CD14-positive monocyte (primary cell): ENCODE measurements at regions not wholly inside any gene's neighbourhood (a gene's known extent, or its start where the extent isn't known, plus 50 kb on each side); places are given as distances from the start of the nearest gene placed in this dataset.

Source experiments
- DNase-seq, 3 donors: peaks; one replicate each; pipeline ENCODE4 v3.0.0-alpha.2; 2011 to 2022
- H2AFZ ChIP-seq: 2 replicates; pipeline ENCODE4 v1.6.0; 2012; ENCODE audit warnings: mild to moderate bottlenecking, low read depth, low read length, inconsistent platforms; ENCODE audit not compliant: insufficient read depth, poor library complexity, severe bottlenecking
- H3K27ac ChIP-seq, 2 donors: 1 replicate in 1 of 2; 2 replicates in 1 of 2; pipeline ENCODE4 v1.5.1; 2012 to 2013; ENCODE audit warnings: low read length in 2 of 2, control low read depth in 1 of 2, inconsistent platforms in 1 of 2, low read depth in 1 of 2, mild to moderate bottlenecking in 1 of 2
- H3K27me3 ChIP-seq, 2 donors: one replicate each; pipeline versions ENCODE4 v1.6.0 to v1.6.1; 2011 to 2013; ENCODE audit warnings: low read length in 2 of 2; ENCODE audit not compliant: control insufficient read depth in 2 of 2, insufficient read depth in 2 of 2
- H3K36me3 ChIP-seq, 2 donors: replicated peaks in 1 of 2; 1 replicate in 1 of 2; 2 replicates in 1 of 2; pipeline versions ENCODE4 v1.5.1 to v1.6.1; 2012 to 2013; ENCODE audit warnings: low read length in 2 of 2, control low read depth in 1 of 2, inconsistent platforms in 1 of 2, mild to moderate bottlenecking in 1 of 2; ENCODE audit not compliant: insufficient read depth in 2 of 2, control insufficient read depth in 1 of 2
- H3K4me1 ChIP-seq, 2 donors: 1 replicate in 1 of 2; 2 replicates in 1 of 2; pipeline versions ENCODE4 v1.5.1 to v1.6.1; 2012 to 2013; ENCODE audit warnings: low read length in 2 of 2, control low read depth in 1 of 2, inconsistent platforms in 1 of 2, mild to moderate bottlenecking in 1 of 2, moderate library complexity in 1 of 2; ENCODE audit not compliant: insufficient read depth in 2 of 2, control insufficient read depth in 1 of 2
- H3K4me2 ChIP-seq: replicated peaks from 2 replicates; pipeline ENCODE3; 2012; ENCODE audit warnings: low read length, moderate library complexity, mild to moderate bottlenecking; ENCODE audit not compliant: poor library complexity, severe bottlenecking; ENCODE audit errors: extremely low read depth
- H3K4me3 ChIP-seq, 3 experiments: fragments of 200-600 bp in 1 of 3; sonication (generic) in 1 of 3; replicated peaks in 1 of 3; 1 replicate in 2 of 3; 2 replicates in 1 of 3; pipeline ENCODE4 v1.5.1; 2011 to 2013; ENCODE audit warnings: low read length in 3 of 3, mild to moderate bottlenecking in 3 of 3, control low read depth in 2 of 3, low read depth in 2 of 3, inconsistent platforms in 1 of 3, moderate library complexity in 1 of 3
- H3K79me2 ChIP-seq: 2 replicates; pipeline ENCODE4 v1.6.0; 2012; ENCODE audit warnings: mild to moderate bottlenecking, control low read depth, inconsistent platforms, low read length, moderate library complexity; ENCODE audit not compliant: insufficient read depth
- H3K9ac ChIP-seq: 2 replicates; pipeline ENCODE4 v1.6.0; 2017; ENCODE audit warnings: low read length, mild to moderate bottlenecking; ENCODE audit not compliant: insufficient read depth, poor library complexity, severe bottlenecking
- H3K9me3 ChIP-seq, 2 donors: replicated peaks in 1 of 2; 1 replicate in 1 of 2; 2 replicates in 1 of 2; pipeline versions ENCODE4 v1.5.1 to v1.6.1; 2012 to 2013; ENCODE audit warnings: low read length in 2 of 2, control low read depth in 1 of 2; ENCODE audit not compliant: control insufficient read depth in 1 of 2, insufficient read depth in 1 of 2
- H4K20me1 ChIP-seq: 2 replicates; pipeline ENCODE4 v1.6.0; 2012; ENCODE audit warnings: mild to moderate bottlenecking, low read length, control low read depth, moderate library complexity; ENCODE audit not compliant: insufficient read depth
- H3K27ac Mint-ChIP-seq, 7 donors: one replicate each; pipeline ENCODE4 v1.8.0; 2020; ENCODE audit warnings: mild to moderate bottlenecking in 7 of 7, mixed read lengths in 7 of 7, moderate library complexity in 6 of 7, inconsistent platforms in 2 of 7
- H3K27me3 Mint-ChIP-seq, 3 donors: one replicate each; pipeline ENCODE4 v1.8.0; 2021 to 2022; ENCODE audit warnings: low read depth in 3 of 3, mild to moderate bottlenecking in 3 of 3, mixed read lengths in 3 of 3, moderate library complexity in 3 of 3, inconsistent platforms in 1 of 3
- H3K36me3 Mint-ChIP-seq, 2 donors: one replicate each; pipeline ENCODE4 v1.8.0; 2020; ENCODE audit warnings: mixed read lengths in 2 of 2, inconsistent platforms in 1 of 2, mild to moderate bottlenecking in 1 of 2
- H3K4me1 Mint-ChIP-seq: one replicate; pipeline ENCODE4 v1.8.0; 2020; ENCODE audit warnings: mild to moderate bottlenecking, mixed read lengths
- H3K4me3 Mint-ChIP-seq, 2 donors: one replicate each; pipeline ENCODE4 v1.8.0; 2020; ENCODE audit warnings: mild to moderate bottlenecking in 2 of 2, mixed read lengths in 2 of 2, moderate library complexity in 1 of 2
- H3K9me3 Mint-ChIP-seq, 7 donors: one replicate each; pipeline ENCODE4 v1.8.0; 2020 to 2022; ENCODE audit warnings: mixed read lengths in 7 of 7, mild to moderate bottlenecking in 6 of 7, moderate library complexity in 6 of 7, inconsistent platforms in 2 of 7
- CTCF ChIP-seq: fragments of 200-600 bp; IDR thresholded peaks from one replicate; pipeline ENCODE4 v1.8.0; 2022; ENCODE audit warnings: antibody characterized with exemption, mild to moderate bottlenecking
- WGBS: methylation state at CpG from one replicate; pipeline ENCODE4 v1.1.5; 2013; ENCODE audit warnings: missing lambda C conversion rate; ENCODE audit not compliant: insufficient coverage; 5-methylcytosine and 5-hydroxymethylcytosine counted together
- intact Hi-C, 2 donors: fragments of 100-400 bp; cut with micrococcal nuclease; formaldehyde crosslinking; loops; one replicate each; pipeline versions ENCODE4 v1.15.0 to v1.15.1; 2023

GRCh38 chr1:177423090-177423489 is 252.3 kb downstream of the BRINP2 start:
- H3K27me3 Mint-ChIP-seq: no peaks in the 10 kb centered on the region
- no peak overlapping the region for H3K27ac ChIP-seq
- no peaks in the 10 kb centered on the region for H3K36me3 ChIP-seq
- no peak overlapping the region for H2AFZ ChIP-seq
- H3K4me1 Mint-ChIP-seq: no peaks in the 10 kb centered on the region
- no peak for TF ChIP-seq CTCF
- 53% methylated on average over 2 of the region's 2 CpGs for WGBS
- no peaks in the 10 kb centered on the region for H3K27me3 ChIP-seq
- H3K4me1 ChIP-seq: no peaks in the 10 kb centered on the region
- intact Hi-C loops: no loop called here
- no peak for DNase-seq
- no peaks in the 10 kb centered on the region for H3K79me2 ChIP-seq
- H3K4me3 ChIP-seq: no peak overlapping the region
- H3K27ac Mint-ChIP-seq: no peak overlapping the region
- no peak overlapping the region for H3K9ac ChIP-seq
- no peaks in the 10 kb centered on the region for H4K20me1 ChIP-seq
- H3K9me3 Mint-ChIP-seq: peaks cover 0 to 6% (median 0%) of the 10 kb centered on the region in 7 donors
- H3K4me3 Mint-ChIP-seq: no peak overlapping the region
- H3K36me3 Mint-ChIP-seq: no peaks in the 10 kb centered on the region
- no peaks in the 10 kb centered on the region for H3K9me3 ChIP-seq
- no peak overlapping the region for H3K4me2 ChIP-seq

- H3K79me2 ChIP-seq: no peaks in the 10 kb centered on the region
- DNase-seq: no peak
- Mint-ChIP-seq H3K27ac (no peak overlapping the region), H3K9me3 (peaks cover 0 to 2% (median 0%) of the 10 kb centered on the region in 7 donors), H3K27me3 (no peaks in the 10 kb centered on the region), H3K36me3 (no peaks in the 10 kb centered on the region), H3K4me3 (no peak overlapping the region), H3K4me1 (no peaks in the 10 kb centered on the region)
- H3K4me3 ChIP-seq: no peak overlapping the region
- intact Hi-C loops: no loop called here
- no peaks in the 10 kb centered on the region for H4K20me1 ChIP-seq
- H2AFZ ChIP-seq: no peak overlapping the region
- TF ChIP-seq CTCF: no peak
- H3K9ac ChIP-seq: no peak overlapping the region
- H3K9me3 ChIP-seq: no peaks in the 10 kb centered on the region
- H3K4me2 ChIP-seq: no peak overlapping the region
- 82% methylated on average over 3 of the region's 3 CpGs for WGBS
- no peaks in the 10 kb centered on the region for H3K4me1 ChIP-seq
- H3K27me3 ChIP-seq: no peaks in the 10 kb centered on the region
- no peak overlapping the region for H3K27ac ChIP-seq
- H3K36me3 ChIP-seq: no peaks in the 10 kb centered on the region
Measured at GRCh38 chr1:177413982-177414596, 243.3 kb downstream of the BRINP2 start.
